Renal cortex interstitium (tissue), 11 donors: ENCODE measurements at regions not wholly inside any gene's neighbourhood (a gene's known extent, or its start where the extent isn't known, plus 50 kb on each side); places are given as distances from the start of the nearest gene placed in this dataset.
"Not testable (repeated sequence)": the region's sequence is repeated elsewhere in the genome, so short reads cannot be mapped to it uniquely, and the experiment has no call there.

Experiments used
- DNase-seq, 11 donors: peaks; one replicate each; pipeline ENCODE4 v3.0.0-alpha.2; 2013; ENCODE audit warnings: low read depth in 9 of 11, low spot score in 4 of 11; ENCODE audit errors: extremely low read depth in 1 of 11

DNA sequence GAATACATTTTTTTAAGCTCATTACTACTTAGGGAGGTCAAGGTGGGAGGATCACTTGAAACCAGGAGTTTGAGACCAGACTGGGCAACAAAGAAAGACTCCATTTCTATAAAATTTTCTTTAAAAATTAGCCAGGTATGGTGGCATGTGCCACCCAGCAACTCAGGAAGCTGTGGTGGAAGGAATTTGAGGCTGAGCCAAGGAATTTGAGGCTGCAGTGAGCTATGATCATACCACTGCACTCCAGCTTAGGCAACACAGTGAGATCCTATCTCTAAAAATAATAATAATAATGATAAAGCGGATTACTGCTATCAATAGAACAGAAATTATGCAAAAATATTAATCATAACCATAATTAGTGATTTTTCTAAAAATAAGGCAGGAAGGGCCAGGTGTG, 170.3 kb downstream of the COPRS start:
- DNase-seq, result no peak

DNA sequence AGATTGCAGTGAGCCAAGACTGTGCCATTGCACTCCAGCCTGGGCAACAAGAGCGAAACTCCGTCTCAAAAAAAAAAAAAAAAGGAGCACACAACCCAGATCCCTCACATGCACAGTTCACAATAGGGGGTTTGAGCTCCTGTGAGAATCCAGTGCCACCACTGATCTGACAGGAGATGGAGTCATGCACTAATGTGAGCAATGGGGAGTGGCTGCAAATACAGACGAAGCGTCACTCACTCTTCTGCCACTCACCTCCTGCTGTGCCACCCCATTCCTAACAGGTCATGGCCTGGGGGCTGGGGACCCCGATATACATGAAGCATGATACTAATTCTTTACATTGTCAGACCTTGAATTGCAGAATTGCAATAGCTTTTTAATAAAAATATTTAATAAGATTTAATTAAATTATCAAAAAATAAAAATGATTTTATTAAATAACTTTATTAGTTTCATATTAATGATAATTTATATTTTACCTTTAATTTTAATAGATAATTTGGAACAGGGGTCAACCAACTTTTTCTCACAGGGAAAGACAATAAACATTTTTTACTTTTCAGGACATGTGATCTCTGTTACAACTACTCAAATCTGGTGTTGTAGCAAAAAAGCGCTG, 171.4 kb downstream of the COPRS start:
- no peak for DNase-seq

DNA sequence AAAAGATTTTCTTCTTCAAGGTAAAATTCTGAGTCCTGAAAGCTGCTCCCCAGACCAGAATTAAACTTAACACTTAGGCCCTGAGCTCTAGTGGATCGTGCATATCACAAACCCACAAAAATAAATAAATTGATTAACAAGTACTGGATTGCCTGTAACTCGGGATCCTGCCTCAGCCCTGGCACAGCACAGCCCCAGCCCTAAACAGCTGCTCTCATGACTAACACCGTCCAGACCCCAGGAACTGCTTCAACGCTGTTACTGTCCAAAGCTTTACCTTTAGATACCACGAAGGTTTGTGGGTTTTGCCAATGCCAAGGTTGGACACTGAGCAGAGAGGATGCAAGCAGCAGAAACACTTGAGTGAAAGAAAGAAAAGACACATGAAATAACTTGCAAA, 172.5 kb downstream of the COPRS start:
- no peak for DNase-seq

DNA sequence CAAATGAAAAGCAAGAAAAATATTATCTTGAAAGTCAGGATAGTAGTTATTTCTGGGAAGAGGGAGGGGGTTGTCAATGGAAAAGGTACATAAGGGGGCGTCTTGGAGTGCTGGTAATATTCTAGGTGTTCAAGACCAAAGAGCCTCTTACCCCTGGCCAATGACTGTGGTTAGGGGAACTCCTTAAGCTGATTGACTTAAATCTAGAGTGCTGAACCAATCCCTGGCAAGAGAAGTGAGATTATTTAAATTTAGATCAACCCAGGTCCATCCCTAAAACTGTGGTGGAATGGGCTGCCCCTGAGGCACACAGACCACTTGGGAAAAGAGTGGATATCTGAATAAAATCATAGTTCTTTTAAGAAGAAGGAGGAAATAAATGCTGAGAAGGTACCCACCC, 174.1 kb downstream of the COPRS start:
- DNase-seq, result no peak

DNA sequence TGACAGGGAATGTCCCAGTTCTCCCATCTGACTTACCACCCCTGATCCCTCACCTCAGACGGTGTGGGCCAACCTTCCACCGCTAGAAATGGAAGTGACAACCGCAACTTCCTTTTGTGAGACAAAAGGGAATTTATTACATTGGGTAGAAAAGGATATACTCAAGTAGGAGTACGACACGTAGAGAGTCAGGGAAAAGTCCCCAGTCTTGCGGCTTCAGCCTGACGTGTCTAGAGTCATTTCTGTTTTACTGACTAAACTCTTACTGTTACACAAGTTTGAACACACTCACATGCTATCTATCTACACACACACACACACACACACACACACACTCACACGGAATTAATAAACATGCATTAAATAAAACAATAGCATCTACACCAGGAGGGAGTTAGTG, 178.9 kb downstream of the COPRS start:
- DNase-seq, result no peak

DNA sequence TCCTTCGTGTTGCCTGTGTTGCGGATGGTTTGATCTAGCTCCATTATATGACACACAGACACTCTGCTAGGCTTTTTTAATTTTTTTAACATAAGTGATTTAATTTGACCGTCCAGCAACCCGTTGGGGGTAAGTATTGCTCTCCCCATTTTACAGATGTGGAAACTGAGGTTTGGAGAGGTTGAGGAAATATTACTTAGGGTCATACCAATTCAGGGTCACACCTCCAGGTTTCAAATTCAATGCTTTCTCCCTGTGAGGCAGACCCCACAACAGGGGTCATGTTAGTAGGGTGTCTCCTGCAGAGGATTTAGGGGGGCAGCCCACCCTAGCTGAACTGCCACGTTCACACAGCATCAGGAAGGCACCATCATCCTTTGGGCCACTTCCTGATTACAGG, 179.4 kb downstream of the COPRS start:
- DNase-seq, result no peak

DNA sequence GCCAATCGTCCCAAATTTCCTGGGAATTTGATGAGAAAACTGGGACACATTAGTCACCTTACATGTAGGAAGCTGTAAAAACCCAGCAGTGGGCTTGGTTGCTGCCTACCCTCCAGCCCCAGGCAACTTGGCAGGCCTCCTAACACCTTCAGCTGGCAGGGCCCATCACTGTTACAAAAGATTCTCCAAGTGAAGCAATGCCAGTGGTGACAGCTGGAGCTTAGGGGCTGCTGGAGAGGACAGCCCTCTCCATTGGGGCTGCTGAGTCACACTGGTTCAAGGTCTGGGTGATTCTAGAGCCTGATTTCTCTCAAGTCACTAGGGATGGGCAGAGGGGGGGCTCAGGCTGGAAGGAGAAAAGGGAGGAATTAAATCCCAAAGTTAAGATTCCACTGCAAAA, 180.6 kb downstream of the COPRS start:
- DNase-seq, result no peak

DNA sequence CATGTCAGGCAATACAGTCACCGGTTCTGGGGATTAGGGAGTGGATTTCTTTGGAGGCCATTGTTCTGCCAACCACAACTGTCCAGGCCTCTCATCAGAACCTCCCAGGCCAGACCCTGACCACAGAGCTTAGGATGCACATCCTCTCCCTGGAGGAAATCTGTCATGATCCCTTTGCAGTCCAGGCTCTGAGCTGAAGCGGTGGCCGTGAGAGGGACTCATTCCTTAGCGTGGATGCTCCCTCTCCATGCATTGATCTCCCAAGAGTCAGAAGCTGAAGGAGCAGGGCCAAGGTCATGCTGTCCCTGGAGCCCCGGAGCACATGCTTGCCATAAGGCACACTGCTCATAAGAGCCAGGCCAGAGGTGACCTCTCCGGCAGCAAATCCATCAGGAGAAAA, 181.4 kb downstream of the COPRS start:
- DNase-seq, result no peak

DNA sequence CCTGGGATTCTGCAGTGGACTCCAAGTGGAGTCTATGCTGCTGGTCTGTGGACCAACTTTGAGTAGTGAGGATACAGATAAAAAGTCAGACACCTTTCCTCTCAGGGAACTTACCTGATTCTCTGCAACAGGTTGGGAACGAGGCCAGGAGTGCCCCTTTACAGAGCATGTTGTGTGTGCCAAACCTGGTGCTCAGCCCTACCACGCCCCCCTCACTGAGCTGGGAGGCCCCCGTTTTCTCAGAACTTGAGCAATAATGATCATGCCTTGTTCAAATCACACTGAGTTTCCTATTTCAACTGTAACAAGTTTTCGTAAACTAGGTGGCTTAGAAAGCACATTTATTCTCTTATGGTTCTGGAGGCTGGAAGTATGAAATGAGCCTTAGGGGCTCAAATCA, 182.0 kb downstream of the COPRS start:
- DNase-seq, result no peak

DNA sequence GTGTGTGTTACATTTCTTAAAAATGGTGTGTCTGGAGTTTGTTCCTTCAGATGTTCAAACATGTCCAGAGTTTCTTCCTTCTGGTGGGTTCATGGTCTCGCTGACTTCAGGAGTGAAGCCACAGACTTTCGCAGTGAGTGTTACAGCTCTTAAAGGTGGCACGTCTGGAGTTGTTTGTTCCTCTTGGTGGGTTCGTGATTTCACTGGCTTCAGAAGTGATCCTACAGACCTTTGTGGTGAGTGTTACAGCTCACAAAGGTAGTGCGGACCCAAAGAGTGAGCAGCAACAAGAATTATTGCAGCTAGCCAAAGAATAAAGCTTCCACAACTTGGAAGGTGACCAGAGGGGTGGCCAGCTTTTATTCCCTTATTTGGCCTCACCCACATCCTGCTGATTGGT, 183.7 kb downstream of the COPRS start:
- not testable (repeated sequence) for DNase-seq

DNA sequence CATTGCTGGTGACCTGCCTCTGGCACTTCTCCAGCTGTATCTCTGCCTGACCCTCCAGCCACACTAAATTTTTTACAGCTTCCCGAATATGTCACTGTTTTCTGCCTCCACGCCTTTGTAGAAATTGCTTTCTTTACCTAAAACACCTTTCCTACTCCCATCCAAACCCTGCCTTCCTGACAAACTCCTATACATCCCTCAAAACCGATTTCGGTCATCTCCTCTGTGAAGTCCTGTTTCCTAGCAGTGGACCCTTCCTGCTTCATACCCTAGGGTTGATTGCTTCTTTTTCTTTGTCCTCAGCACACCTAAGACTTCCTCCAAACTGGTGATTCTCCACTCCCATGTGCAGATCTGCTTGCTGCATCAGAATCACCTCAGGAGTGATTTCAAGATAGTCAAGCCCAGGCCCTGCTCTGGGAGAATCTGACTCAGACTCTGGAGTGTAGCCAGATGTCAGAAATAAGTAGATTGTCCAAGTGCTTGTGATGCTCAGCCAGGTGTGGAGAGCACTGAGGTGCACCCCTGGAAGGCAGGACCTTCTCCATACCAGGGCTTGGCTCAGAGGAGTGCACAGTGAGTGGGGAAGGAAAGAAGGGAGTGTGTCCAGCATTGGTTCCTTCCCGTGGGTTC, 184.2 kb downstream of the COPRS start:
- DNase-seq, result no peak

DNA sequence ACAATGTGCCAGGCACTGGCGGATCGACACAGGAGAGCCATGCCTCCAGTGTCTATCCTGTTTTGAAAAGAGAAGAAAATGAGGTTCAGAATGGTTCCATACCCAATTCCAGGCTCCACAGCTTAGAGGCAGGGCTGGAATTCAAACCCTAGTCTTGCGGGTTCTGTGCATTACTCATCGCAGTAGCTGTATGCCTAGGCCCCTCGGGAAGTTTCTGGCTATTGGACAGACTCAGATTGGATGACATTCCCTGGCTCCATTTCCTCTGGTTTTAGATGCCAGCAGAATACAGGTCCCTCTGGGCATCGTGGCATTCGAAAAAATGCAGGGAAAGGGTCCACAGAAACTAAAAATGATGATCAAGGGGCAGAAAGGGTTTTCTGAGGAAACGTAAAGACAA, 184.7 kb downstream of the COPRS start:
- no peak for DNase-seq

DNA sequence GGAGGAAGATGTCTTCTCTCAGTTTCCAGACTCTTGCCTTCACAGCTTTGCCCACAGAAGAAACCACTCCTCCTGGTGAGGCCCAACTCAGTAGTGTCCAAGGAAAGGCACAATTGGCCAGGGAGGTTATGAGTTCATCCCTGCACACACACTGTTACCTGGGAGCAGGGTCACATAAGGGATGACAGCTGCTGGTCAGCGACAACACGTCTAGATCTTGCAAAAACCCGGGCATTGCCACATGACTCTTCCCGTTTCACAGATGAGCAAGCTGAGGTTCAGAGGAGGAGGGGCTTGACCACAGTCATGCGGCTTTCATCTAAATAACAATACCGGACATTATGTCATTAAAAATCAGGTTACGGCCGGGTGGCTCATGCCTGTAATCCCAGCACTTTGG, 186.0 kb downstream of the COPRS start:
- DNase-seq, result no peak

DNA sequence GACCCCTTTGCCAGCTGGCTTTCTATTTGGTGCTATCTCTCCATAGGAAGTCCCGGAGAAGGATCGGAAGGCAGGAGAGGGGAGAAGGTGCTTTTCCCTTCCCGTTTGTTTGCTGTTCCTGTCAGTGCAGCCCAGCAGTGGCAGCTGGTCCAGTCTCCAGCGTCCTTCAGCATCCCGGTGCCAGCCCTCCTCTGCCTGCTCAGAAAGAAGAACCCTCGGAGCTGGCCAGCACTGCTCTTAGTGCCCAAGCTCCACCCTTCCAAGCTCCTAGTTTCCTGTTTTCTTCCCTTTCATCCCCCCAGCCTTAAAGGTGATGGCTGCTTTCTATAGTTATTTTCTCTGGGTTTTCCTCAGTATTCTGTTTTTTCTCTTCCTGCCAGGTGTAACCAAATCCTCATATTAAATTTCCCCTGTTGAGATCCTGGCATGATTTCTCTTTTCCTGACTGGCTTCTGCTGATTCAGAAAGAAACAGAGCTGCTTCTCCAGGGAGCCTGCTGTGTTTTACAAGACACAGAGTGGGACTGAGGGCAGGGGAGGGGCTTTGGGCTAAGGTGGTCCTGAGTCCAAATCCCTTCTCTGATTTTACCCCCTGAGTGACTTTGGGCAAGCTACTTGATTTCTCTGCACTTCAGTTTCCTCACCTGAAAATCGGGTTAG, 186.8 kb downstream of the COPRS start:
- DNase-seq, result no peak

DNA sequence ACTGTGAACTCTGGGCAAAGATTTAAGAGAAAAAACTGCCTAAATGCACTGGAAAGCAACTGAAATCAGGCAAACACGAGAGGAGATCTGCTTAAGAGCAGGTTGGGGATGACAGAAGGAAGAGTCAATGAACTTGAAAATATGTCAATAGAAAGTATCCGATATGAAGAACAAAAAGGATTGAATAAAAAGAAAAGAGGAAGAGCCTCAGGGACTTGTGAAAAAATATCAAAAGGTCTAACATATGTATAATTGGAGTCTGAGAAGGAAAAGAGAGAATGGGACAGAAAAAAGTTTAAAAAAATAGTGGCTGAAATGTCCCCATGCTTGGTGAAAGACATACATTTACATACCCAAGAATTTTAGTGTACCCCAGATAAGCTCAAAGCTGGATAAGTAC, 195.5 kb downstream of the COPRS start:
- DNase-seq, result peak in 1 of 11 donors; percentile 2

DNA sequence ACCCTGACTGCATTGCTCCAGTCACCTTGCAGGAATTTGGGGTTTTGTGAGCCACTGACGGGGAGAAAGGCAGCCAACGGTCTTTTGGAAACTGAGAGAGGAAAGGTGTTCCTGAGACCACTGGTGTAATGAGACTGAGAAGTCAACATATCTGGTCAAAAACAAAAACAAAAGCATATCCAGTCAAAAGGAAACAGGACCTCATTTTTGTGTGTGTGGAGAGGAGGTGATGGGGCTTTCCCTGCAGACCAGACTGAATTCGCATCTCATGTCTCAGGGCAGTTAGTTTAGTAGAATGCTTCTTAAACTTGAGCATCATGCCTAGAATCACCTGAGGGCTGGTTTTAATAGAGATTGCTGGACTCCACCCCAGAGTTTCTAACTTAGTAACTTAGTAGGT, 198.4 kb downstream of the COPRS start:
- no peak for DNase-seq

DNA sequence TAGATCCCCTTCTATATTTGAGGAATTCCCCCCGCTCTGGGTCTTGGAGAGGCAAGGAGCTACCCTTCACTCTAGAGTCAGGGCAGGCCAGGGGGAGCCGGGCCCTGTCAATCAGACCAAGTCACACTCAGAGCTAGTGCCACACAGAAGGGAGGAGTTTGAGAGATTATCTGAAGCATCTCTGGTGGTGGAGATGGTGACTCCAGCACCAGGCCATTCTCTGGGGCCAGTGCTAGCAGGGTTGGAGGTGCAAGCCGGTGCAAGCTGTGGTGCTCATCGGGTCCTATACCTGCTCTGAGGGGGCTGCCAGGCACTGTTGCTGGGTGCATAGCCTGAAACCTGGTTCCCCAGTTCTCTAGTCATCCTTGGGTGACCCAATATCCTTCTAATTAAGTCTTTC, 201.2 kb downstream of the COPRS start:
- DNase-seq, result no peak

DNA sequence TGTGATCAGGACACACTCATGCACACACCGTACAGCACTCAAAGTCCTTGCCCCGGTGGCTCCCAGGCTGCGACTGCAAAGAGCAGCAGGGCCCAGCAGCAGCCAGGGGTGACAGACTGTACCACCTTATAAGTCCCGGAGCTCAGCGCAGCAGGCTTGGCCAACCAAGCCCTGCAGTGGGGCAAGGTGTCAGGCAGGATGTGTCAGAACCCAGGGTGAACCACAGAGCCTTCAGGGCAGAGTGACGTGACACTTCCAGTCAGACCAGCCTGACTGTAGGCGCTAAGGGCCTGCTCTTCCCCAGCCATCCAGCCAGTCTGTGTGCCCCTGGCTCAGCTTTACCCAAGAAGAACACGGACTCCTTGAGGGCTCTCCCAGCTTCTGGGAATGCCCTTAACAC, 204.1 kb downstream of the COPRS start:
- no peak for DNase-seq

DNA sequence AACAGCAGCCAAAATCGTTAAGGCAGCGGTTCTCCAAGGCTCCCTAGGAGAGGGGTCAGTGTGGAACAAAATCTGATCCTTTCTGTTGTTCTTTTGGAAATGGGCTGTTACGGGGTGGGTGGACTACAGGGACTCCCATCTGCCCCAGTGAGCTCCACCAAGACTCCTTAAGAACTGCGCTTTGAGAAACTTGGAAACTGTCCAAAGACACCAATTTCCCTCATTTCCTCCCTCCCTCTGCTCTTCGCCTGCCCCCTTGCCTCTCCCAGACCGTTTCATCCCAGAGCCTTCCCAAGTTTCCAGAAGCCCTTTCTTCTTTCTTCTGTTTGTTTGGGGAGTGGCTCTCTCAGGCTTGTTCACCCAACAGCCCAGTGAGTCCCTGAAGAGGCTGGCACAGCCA, 205.4 kb downstream of the COPRS start:
- peak in 4 of 11 donors; percentile 3 to 14 (median 5) for DNase-seq

DNA sequence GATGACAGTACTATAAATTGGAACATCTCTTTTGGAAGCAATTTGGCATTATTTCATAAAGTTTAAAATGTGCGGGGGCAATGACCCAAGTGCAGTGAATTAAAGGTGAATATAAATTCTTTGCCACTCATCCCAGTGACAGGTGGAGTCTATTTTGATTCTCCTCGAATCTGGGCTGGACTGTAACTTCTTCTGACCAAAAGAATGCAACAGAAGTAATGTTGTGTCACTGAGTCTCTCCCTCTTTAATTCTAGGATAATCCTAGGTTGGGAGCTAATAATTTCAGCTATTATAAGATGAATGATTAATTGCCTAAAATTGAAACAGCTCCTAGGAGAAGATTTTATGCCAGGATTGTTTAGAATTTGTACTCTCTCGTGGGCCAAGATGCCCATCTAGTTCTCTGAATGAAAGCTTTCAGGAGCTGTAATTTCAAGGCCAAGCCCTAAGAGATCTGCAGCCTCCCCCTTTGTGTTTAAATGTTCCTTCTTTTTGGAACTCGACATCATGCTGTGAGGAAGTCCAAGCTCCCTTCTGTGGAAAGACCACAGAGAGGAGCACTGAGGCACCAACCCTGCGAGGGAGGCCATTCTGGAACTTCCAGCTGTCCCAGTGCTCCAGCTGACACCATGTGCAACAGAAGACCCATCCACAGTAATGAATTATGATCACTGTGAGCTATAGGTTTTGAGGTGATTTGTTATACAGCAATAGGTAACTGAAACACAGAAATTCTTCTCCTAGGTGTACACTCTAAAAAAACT, 208.1 kb downstream of the COPRS start:
- no peak for DNase-seq
